ENCODE measurements at regions not wholly inside any gene's neighbourhood (a gene's known extent, or its start where the extent isn't known, plus 50 kb on each side); places are given as distances from the start of the nearest gene placed in this dataset.
"Not testable (repeated sequence)": the region's sequence is repeated elsewhere in the genome, so short reads cannot be mapped to it uniquely, and the experiment has no call there.

DNA sequence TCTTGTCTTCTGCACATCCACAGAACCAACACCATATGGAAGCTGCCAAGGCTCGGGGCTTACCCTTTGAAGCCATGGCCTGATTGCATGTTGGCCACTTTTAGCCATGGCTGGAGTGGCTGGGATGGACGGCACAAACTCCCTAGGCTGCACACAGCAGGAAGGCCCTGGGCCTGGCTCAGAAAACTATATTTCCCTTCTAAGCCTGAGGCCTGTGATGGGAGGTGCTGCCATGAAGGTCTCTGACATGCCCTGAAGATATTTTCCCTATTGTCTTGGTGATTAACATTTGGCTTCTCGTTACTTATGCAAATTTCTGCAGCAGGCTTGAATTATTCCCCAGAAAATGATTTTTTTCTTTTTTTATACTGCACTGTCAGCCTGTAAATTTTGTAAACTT lies 387.0 kb upstream of the KCND2 start:
- ATAC-seq: no peak
- H3K36me3 ChIP-seq (ENCODE audit: insufficient read depth in 1 of 2, low read depth in 1 of 2): no peaks in the 10 kb centered on the region
- no peaks in the 10 kb centered on the region for H3K4me1 ChIP-seq
- H3K9me3 ChIP-seq: no peaks in the 10 kb centered on the region
- no peaks in the 10 kb centered on the region for H3K27me3 ChIP-seq (ENCODE audit: insufficient read depth in 3 of 3, low read length in 2 of 3)
- intact Hi-C loops (cut with DNase I): no loop called here
- peak in 1 of 2 donors; percentile 14 for DNase-seq
- no peak for TF ChIP-seq CTCF (IDR thresholded peaks at IDR 0.05)
- no peak overlapping the region for H3K4me3 ChIP-seq
- WGBS, 3 donors: 69 to 75% (median 71%) methylated on average over 3 of the region's 3 CpGs
- H3K27ac ChIP-seq: no peak overlapping the region

DNA sequence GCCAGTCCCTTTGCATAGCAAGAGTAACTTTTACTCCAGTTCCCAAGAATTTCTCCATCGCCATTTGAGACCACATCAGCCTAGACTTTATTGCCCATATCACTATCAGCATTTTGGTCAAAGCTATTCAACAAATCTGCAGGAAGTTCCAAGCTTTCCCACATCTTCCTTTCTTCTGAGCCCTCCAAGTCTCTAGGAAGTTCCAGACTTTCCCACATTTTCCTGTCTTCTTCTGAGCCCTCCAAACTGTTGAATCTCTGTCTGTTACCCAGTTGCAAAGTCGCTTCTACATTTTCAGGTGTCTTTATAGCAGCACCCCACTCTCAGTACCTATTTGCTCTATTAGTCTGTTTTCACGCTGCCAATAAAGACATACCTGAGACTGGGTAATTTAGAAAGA lies 386.4 kb upstream of the KCND2 start:
- WGBS, 3 donors: 77 to 82% (median 78%) methylated on average over 3 of the region's 3 CpGs
- H3K9me3 ChIP-seq; H3K27me3 ChIP-seq (ENCODE audit: insufficient read depth in 3 of 3, low read length in 2 of 3); H3K27ac ChIP-seq; ATAC-seq; H3K4me3 ChIP-seq; H3K4me1 ChIP-seq; intact Hi-C loops (cut with DNase I); H3K36me3 ChIP-seq (ENCODE audit: insufficient read depth in 1 of 2, low read depth in 1 of 2); DNase-seq: not testable (repeated sequence)

DNA sequence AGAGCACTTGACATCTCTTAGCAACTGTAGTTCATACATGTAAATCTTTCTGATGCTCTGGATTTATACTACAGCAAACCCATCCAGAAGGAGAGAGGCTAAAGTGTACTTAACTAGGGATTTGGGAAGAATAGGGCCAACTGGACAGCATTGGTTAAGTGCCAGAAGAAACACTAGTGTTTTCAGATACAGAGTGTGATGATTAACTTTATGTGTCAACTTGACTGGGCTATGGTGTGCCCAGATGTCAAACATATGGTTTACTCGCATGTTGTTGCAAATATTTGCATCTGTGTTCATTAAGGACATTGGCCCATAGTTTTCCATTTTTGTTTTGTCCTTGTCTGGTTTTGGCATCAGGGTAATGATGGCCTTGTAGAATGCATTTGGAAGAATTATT lies 384.7 kb upstream of the KCND2 start:
- no peaks in the 10 kb centered on the region for H3K36me3 ChIP-seq (ENCODE audit: insufficient read depth in 1 of 2, low read depth in 1 of 2)
- no peak for ATAC-seq
- 63 to 71% (median 68%) methylated on average over 1 of the region's 1 CpG for WGBS, 3 donors
- H3K27ac ChIP-seq: no peak overlapping the region
- no peak for TF ChIP-seq CTCF (IDR thresholded peaks at IDR 0.05)
- H3K27me3 ChIP-seq (ENCODE audit: insufficient read depth in 3 of 3, low read length in 2 of 3): no peaks in the 10 kb centered on the region
- H3K4me3 ChIP-seq: no peak overlapping the region
- no peaks in the 10 kb centered on the region for H3K9me3 ChIP-seq
- no peaks in the 10 kb centered on the region for H3K4me1 ChIP-seq
- intact Hi-C loops (cut with DNase I): no loop called here
- DNase-seq: no peak

GRCh38 chr7:119890631-119891030 lies 382.3 kb upstream of the KCND2 start:
- Histone ChIP-seq H3K4me3 (no peak overlapping the region), H3K4me1 (no peaks in the 10 kb centered on the region), H3K9me3 (no peaks in the 10 kb centered on the region), H3K27ac (no peak overlapping the region), H3K27me3 (ENCODE audit: insufficient read depth in 3 of 3, low read length in 2 of 3) (no peaks in the 10 kb centered on the region), H3K36me3 (ENCODE audit: insufficient read depth in 1 of 2, low read depth in 1 of 2) (no peaks in the 10 kb centered on the region)
- WGBS, 3 donors: 92 to 93% (median 92%) methylated on average over 12 of the region's 12 CpGs
- intact Hi-C loops (cut with DNase I): no loop called here
- TF ChIP-seq CTCF (IDR thresholded peaks at IDR 0.05): no peak
- DNase-seq: no peak
- ATAC-seq: no peak

- intact Hi-C loops (cut with DNase I): no loop called here
- no peak overlapping the region for H3K27ac ChIP-seq
- WGBS, 3 donors: 68 to 78% (median 72%) methylated on average over 1 of the region's 1 CpG
- DNase-seq (no peak), ATAC-seq (no peak)
- no peaks in the 10 kb centered on the region for H3K4me1 ChIP-seq
- no peak for TF ChIP-seq CTCF (IDR thresholded peaks at IDR 0.05)
- H3K36me3 ChIP-seq (ENCODE audit: insufficient read depth in 1 of 2, low read depth in 1 of 2): no peaks in the 10 kb centered on the region
- no peaks in the 10 kb centered on the region for H3K9me3 ChIP-seq
- H3K27me3 ChIP-seq (ENCODE audit: insufficient read depth in 3 of 3, low read length in 2 of 3): no peaks in the 10 kb centered on the region
- H3K4me3 ChIP-seq: no peak overlapping the region
These were observed 377.7 kb upstream of the KCND2 start for GRCh38 chr7:119895320-119895719.
